ENCODE measurements at regions not wholly inside any gene's neighbourhood (a gene's known extent, or its start where the extent isn't known, plus 50 kb on each side); places are given as distances from the start of the nearest gene placed in this dataset.

GRCh38 chr5:143677403-143677802 is 134.6 kb upstream of the HMHB1 start:
- Histone ChIP-seq H3K36me3 (replicated peaks) (no peaks in the 10 kb centered on the region), H3K4me3 (ENCODE audit: low read depth, low read length) (no peak overlapping the region), H3K27me3 (replicated peaks) (no peaks in the 10 kb centered on the region), H3K27ac (no peak overlapping the region)
- DNase-seq = no peak
- in situ Hi-C loops (cut with HindIII; ENCODE audit: low pct_ligation_motif_present, low sequenced_read_pairs) = no loop called here
- TF ChIP-seq CTCF (IDR thresholded peaks at IDR 0.05; ENCODE audit: low read depth, low read length, missing control alignments) = no peak

- Histone ChIP-seq H3K27me3 (replicated peaks) (no peaks in the 10 kb centered on the region), H3K36me3 (replicated peaks) (no peaks in the 10 kb centered on the region), H3K27ac (no peak overlapping the region), H3K4me3 (ENCODE audit: low read depth, low read length) (no peak overlapping the region)
- no peak for TF ChIP-seq CTCF (IDR thresholded peaks at IDR 0.05; ENCODE audit: low read depth, low read length, missing control alignments)
- no peak for DNase-seq
- in situ Hi-C loops (cut with HindIII; ENCODE audit: low pct_ligation_motif_present, low sequenced_read_pairs) = no loop called here
Measured at GRCh38 chr5:143676802-143677201, 135.2 kb upstream of the HMHB1 start.

DNA sequence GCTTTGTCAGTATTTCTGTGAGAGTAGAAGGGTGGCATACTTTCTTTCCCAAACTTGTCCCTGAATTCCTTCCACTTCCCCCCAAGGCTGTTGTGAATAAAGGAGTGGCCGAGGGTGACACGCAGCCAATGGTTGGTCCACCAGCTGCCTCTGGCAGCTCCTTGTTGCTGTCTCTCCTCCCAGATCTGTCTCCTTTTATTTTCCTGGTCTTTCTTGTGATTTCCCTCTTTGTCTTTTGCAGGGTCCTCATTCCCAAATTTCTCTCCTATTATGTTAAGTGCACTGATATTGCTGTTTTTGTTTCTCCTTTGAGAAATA is 137.5 kb upstream of the HMHB1 start:
- Histone ChIP-seq H3K27ac (no peak overlapping the region), H3K36me3 (replicated peaks) (no peaks in the 10 kb centered on the region), H3K4me3 (ENCODE audit: low read depth, low read length) (no peak overlapping the region), H3K27me3 (replicated peaks) (no peaks in the 10 kb centered on the region)
- in situ Hi-C loops (cut with HindIII; ENCODE audit: low pct_ligation_motif_present, low sequenced_read_pairs) = no loop called here
- no peak for TF ChIP-seq CTCF (IDR thresholded peaks at IDR 0.05; ENCODE audit: low read depth, low read length, missing control alignments)
- no peak for DNase-seq

- Histone ChIP-seq H3K27me3 (replicated peaks) (no peaks in the 10 kb centered on the region), H3K36me3 (replicated peaks) (no peaks in the 10 kb centered on the region), H3K27ac (no peak overlapping the region), H3K4me3 (ENCODE audit: low read depth, low read length) (no peak overlapping the region)
- TF ChIP-seq CTCF (IDR thresholded peaks at IDR 0.05; ENCODE audit: low read depth, low read length, missing control alignments) = no peak
- in situ Hi-C loops (cut with HindIII; ENCODE audit: low pct_ligation_motif_present, low sequenced_read_pairs) = no loop called here
- DNase-seq = no peak
Measured at GRCh38 chr5:143673676-143674468, 138.1 kb upstream of the HMHB1 start.

GRCh38 chr5:143672806-143673205 is 139.2 kb upstream of the HMHB1 start:
- H3K4me3 ChIP-seq (ENCODE audit: low read depth, low read length) = no peak overlapping the region
- H3K27ac ChIP-seq = no peak overlapping the region
- no peaks in the 10 kb centered on the region for H3K27me3 ChIP-seq (replicated peaks)
- no peak for DNase-seq
- no peak for TF ChIP-seq CTCF (IDR thresholded peaks at IDR 0.05; ENCODE audit: low read depth, low read length, missing control alignments)
- in situ Hi-C loops (cut with HindIII; ENCODE audit: low pct_ligation_motif_present, low sequenced_read_pairs) = no loop called here
- no peaks in the 10 kb centered on the region for H3K36me3 ChIP-seq (replicated peaks)

Data from brain microvascular endothelial cell (primary cell).